K562 (cell line): ENCODE measurements at regions not wholly inside any gene's neighbourhood (a gene's known extent, or its start where the extent isn't known, plus 50 kb on each side); places are given as distances from the start of the nearest gene placed in this dataset.

Experiments used
- ATAC-seq: fragments of 200-7000 bp; cut with Tn5 transposase; 3 replicates; pipeline ENCODE4 v1.9.1; 2020; ENCODE audit warnings: moderate library complexity
- BruUV-seq: library from RNA; stranded (reverse); fragments of 400-500 nt; replicated peaks from 2 replicates; lab custom pipeline; 2021; lab: Mats Ljungman, UMichigan
- CTCF ChIA-PET: fragments of 300-600 bp; formaldehyde crosslinking; extraction: SDS; loops from one replicate; lab custom pipeline; 2021; ENCODE audit warnings: low intra/inter-chr PET ratio; lab: Yijun Ruan, JAX
- POLR2A ChIA-PET: fragments of 300-600, 350-650 bp; sonication (Branson Sonifier 250); formaldehyde crosslinking; extraction: SDS; loops from one replicate; lab custom pipeline; 2021; ENCODE audit warnings: antibody characterized with exemption, inconsistent platforms; lab: Yijun Ruan, JAX
- DNase-seq, 4 experiments: peaks; one replicate each; pipeline versions ENCODE4 v3.0.0 to v3.0.0-alpha.2; 2011 to 2018; ENCODE audit warnings: low spot score in 3 of 4, mixed read lengths in 3 of 4; ENCODE audit errors: extremely low read depth in 1 of 4
- FAIRE-seq: peaks from 2 replicates; lab custom pipeline; 2011; peaks lifted over from hg19 to GRCh38; lab: Jason Lieb, UNC
- H2AFZ ChIP-seq: 2 replicates; pipeline ENCODE4 v1.6.0; 2011; ENCODE audit warnings: low read depth, low read length, control low read depth, inconsistent platforms
- H3K27ac ChIP-seq: fragments of 200-600 bp; 3 replicates; pipeline ENCODE4 v1.8.0; 2011; ENCODE audit warnings: low read depth, mild to moderate bottlenecking, control low read depth, inconsistent platforms, low read length, moderate library complexity, mixed read lengths; ENCODE audit errors: extremely low read depth
- H3K27me3 ChIP-seq, 2 experiments: fragments of 300-600 bp in 1 of 2; 2 replicates in 1 of 2; 3 replicates in 1 of 2; pipeline versions ENCODE4 v1.6.0 to v1.8.0; 2011; ENCODE audit warnings: inconsistent platforms in 2 of 2, low read length in 2 of 2, mild to moderate bottlenecking in 1 of 2, mixed read lengths in 1 of 2, moderate library complexity in 1 of 2; ENCODE audit not compliant: control insufficient read depth in 2 of 2, insufficient read depth in 2 of 2
- H3K36me3 ChIP-seq: fragments of 300-600 bp; 3 replicates; pipeline ENCODE4 v1.8.0; 2011; ENCODE audit warnings: mild to moderate bottlenecking, low read length, inconsistent platforms; ENCODE audit not compliant: control insufficient read depth, insufficient read depth
- H3K4me1 ChIP-seq, 2 experiments: fragments of 200-600 bp in 1 of 2; replicated peaks in 1 of 2; 2 replicates in 1 of 2; 3 replicates in 1 of 2; pipeline versions ENCODE4 v1.5.1 to v1.8.0; 2011; ENCODE audit warnings: inconsistent platforms in 2 of 2, low read length in 2 of 2, mild to moderate bottlenecking in 1 of 2, mixed read lengths in 1 of 2, moderate library complexity in 1 of 2; ENCODE audit not compliant: control insufficient read depth in 2 of 2, insufficient read depth in 2 of 2
- H3K4me2 ChIP-seq: 2 replicates; pipeline ENCODE4 v1.6.1; 2011; ENCODE audit warnings: low read length, control low read depth, inconsistent platforms, mixed read lengths; ENCODE audit not compliant: insufficient read depth
- H3K4me3 ChIP-seq: fragments of 200-600 bp; sonication (generic), shearing (Covaris generic); 2 replicates; pipeline ENCODE4 v1.5.1; 2016; ENCODE audit warnings: control low read depth, inconsistent platforms
- H3K79me2 ChIP-seq: fragments of 200-600 bp; 3 replicates; pipeline ENCODE4 v1.8.0; 2011; ENCODE audit warnings: low read length, inconsistent platforms; ENCODE audit not compliant: control insufficient read depth, insufficient read depth
- H3K9ac ChIP-seq, 2 experiments: 2 replicates each; pipeline versions ENCODE4 v1.6.0 to v1.6.1; 2011; ENCODE audit warnings: low read depth in 2 of 2, low read length in 2 of 2, control low read depth in 1 of 2, inconsistent platforms in 1 of 2, mild to moderate bottlenecking in 1 of 2, mixed read lengths in 1 of 2; ENCODE audit not compliant: insufficient read depth in 1 of 2
- H3K9me1 ChIP-seq: one replicate; pipeline ENCODE4 v1.6.0; 2011; ENCODE audit warnings: inconsistent platforms, mild to moderate bottlenecking, low read length, moderate library complexity; ENCODE audit not compliant: control insufficient read depth, insufficient read depth
- H3K9me3 ChIP-seq: replicated peaks from 2 replicates; pipeline ENCODE4 v1.5.1; 2011; ENCODE audit warnings: low read depth, low read length, inconsistent platforms; ENCODE audit not compliant: control insufficient read depth, insufficient read depth
- H4K20me1 ChIP-seq: replicated peaks from 2 replicates; pipeline ENCODE4 v1.6.1; 2011; ENCODE audit warnings: low read length, inconsistent platforms, mixed read lengths; ENCODE audit not compliant: control insufficient read depth, insufficient read depth
- CEBPB ChIP-seq: fragments of 450-650 bp; IDR thresholded peaks from 2 replicates; pipeline ENCODE4 v1.6.1; 2016; ENCODE audit warnings: missing genetic modification characterization, missing compliant biosample characterization
- CREBBP ChIP-seq: IDR thresholded peaks from one replicate; pipeline ENCODE4 v1.6.1; 2012; ENCODE audit warnings: low read depth, mild to moderate bottlenecking, control low read depth, inconsistent platforms, low read length
- FOS ChIP-seq: IDR thresholded peaks from 3 replicates; pipeline ENCODE4 v1.6.1; 2011; ENCODE audit not compliant: insufficient read length; ENCODE audit errors: extremely low read depth
- FOXJ3 ChIP-seq: sonication (generic); formaldehyde crosslinking; IDR thresholded peaks from 2 replicates; pipeline ENCODE4 v1.4.0; 2020; ENCODE audit warnings: mild to moderate bottlenecking, missing genetic modification reagents
- IFI16 ChIP-seq: fragments of 250-450 bp; sonication (Bioruptor Pico); IDR thresholded peaks from 2 replicates; pipeline ENCODE4 v2.1.2; 2022; ENCODE audit warnings: mild to moderate bottlenecking, inconsistent platforms
- PHTF2 ChIP-seq: fragments of 250-450 bp; sonication (Bioruptor Pico); IDR thresholded peaks from 2 replicates; pipeline ENCODE4 v1.5.0; 2021; ENCODE audit warnings: mild to moderate bottlenecking
- RAD51 ChIP-seq: fragments of 450-650 bp; IDR thresholded peaks from 2 replicates; pipeline ENCODE4 v1.7.1; 2016; ENCODE audit warnings: low read depth, mild to moderate bottlenecking, borderline replicate concordance
- ZNF263 ChIP-seq: sonication (generic); formaldehyde crosslinking; IDR thresholded peaks from 2 replicates; pipeline ENCODE4 v1.8.0; 2022; ENCODE audit warnings: mild to moderate bottlenecking, missing genetic modification reagents, borderline replicate concordance
- ZNF282 ChIP-seq: sonication (generic); formaldehyde crosslinking; IDR thresholded peaks from 2 replicates; pipeline ENCODE4 v1.8.1; 2023; ENCODE audit warnings: missing genetic modification reagents
- ZNF431 ChIP-seq: sonication (generic); formaldehyde crosslinking; IDR thresholded peaks from 2 replicates; pipeline ENCODE4 v1.8.0; 2022; ENCODE audit warnings: mild to moderate bottlenecking, missing genetic modification reagents
- WGBS: fragments of 100-300 bp; shearing (Covaris generic); methylation state at CpG from one replicate; pipeline ENCODE4 v1.1.6; 2016; ENCODE audit warnings: low coverage, mixed read lengths; ENCODE audit not compliant: insufficient coverage; ENCODE audit errors: missing lambda C conversion rate; 5-methylcytosine and 5-hydroxymethylcytosine counted together
- in situ Hi-C: fragments of 300-500 bp; cut with MboI; formaldehyde crosslinking; loops from 4 replicates; pipeline ENCODE4 v1.15.0; 2018; ENCODE audit warnings: inconsistent platforms, mixed read lengths
- intact Hi-C: fragments of 100-400 bp; cut with micrococcal nuclease; formaldehyde crosslinking; loops from 2 replicates; pipeline ENCODE4 v1.14.2; 2022
- TF ChIP-seq, protein P1 (sequence below): fragments of 200-400 bp; formaldehyde crosslinking; IDR thresholded peaks from 2 replicates; pipeline ENCODE4 v1.6.1; 2017; ENCODE audit warnings: mild to moderate bottlenecking, low read depth, low read length, moderate library complexity
- TF ChIP-seq, protein P2 (sequence below): fragments of 450-650 bp; IDR thresholded peaks from 2 replicates; pipeline ENCODE4 v1.7.1; 2018; ENCODE audit warnings: mild to moderate bottlenecking, low read depth; ENCODE audit not compliant: partially characterized antibody

DNA sequence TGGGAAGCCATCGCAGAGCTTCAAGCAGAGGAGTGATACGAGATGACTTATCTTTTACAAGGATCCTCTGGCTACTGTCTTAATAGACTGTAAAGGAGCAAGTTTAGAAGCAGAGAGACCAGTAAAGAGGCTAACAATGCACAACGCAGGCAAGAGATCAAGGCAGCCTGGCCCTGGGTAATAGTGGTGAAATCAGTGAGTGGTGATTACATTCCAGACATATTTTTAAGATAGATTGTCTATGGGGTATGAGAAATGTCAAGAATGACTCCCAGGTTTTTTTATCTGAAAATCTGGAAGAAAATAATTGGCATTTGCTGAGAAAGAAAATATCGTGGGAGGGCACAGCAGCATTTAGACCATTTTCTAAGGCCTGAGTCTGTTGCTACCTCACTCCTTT is 213.6 kb upstream of the HTR1E start:
- no peak for TF ChIP-seq PHTF2 (CRISPR knock-in tag)
- TF ChIP-seq CREBBP, result no peak
- TF ChIP-seq, all 486 proteins: peak for 0
- Histone ChIP-seq H3K4me3 (no peak overlapping the region), H3K79me2 (no peaks in the 10 kb centered on the region), H3K9me3 (no peaks in the 10 kb centered on the region), H4K20me1 (no peaks in the 10 kb centered on the region), H3K27me3 (no peaks in the 10 kb centered on the region; a peak in 1 of 5 replicates), H3K4me1 (no peaks in the 10 kb centered on the region), H3K4me2 (no peak overlapping the region), H3K36me3 (no peaks in the 10 kb centered on the region), H2AFZ (no peak overlapping the region), H3K9ac (no peak overlapping the region), H3K9me1 (no peaks in the 10 kb centered on the region), H3K27ac (no peak overlapping the region)
- ChIA-PET CTCF (no interaction called here), POLR2A (interaction anchor here (0.6 to 0.7 kb wide), 2 partner anchors 33 to 41 kb away, joined by 3 to 5 read pairs; no protein-coding TSS in a partner anchor)
- 11% methylated on average over 4 of the region's 4 CpGs for WGBS
- in situ Hi-C loops (no loop called here), intact Hi-C loops (no loop called here)
- ATAC-seq, result no peak
- no TSS peak for BruUV-seq
- FAIRE-seq, result no peak
- no peak for DNase-seq

DNA sequence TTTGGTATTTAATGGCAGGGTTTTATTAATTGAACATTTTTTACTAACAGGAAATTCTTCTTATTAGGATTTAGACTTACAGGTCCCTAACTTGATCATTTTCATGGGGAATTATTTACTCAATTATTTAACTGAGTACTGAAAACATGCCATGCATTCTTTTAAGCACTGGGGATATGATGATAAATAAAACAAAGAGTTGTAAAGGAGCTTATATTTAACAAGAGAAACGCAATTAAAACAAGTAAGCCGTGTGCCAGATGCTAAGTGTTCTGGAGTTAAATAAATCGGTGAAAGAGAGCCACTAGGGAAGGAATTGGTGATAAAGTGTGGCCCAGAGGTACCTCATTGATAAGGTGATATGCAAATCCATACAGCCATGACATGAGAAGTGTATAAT is 214.2 kb upstream of the HTR1E start:
- no TSS peak for BruUV-seq
- Histone ChIP-seq H3K4me1 (no peaks in the 10 kb centered on the region), H2AFZ (no peak overlapping the region), H3K36me3 (no peaks in the 10 kb centered on the region), H3K4me2 (no peak overlapping the region), H3K79me2 (no peaks in the 10 kb centered on the region), H4K20me1 (no peaks in the 10 kb centered on the region), H3K27me3 (no peaks in the 10 kb centered on the region; a peak in 1 of 5 replicates), H3K9me1 (no peaks in the 10 kb centered on the region), H3K27ac (no peak overlapping the region), H3K9me3 (no peaks in the 10 kb centered on the region), H3K9ac (no peak overlapping the region), H3K4me3 (no peak overlapping the region)
- CTCF ChIA-PET, result no interaction called here
- intact Hi-C loops (no loop called here), in situ Hi-C loops (no loop called here)
- POLR2A ChIA-PET, result interaction anchor here (0.6 kb wide), 1 partner anchor 33 kb away, joined by 5 read pairs; no protein-coding TSS in a partner anchor
- 5% methylated on average over 3 of the region's 3 CpGs for WGBS
- DNase-seq (no peak), FAIRE-seq (no peak), ATAC-seq (no peak)
- TF ChIP-seq, protein P1, sequence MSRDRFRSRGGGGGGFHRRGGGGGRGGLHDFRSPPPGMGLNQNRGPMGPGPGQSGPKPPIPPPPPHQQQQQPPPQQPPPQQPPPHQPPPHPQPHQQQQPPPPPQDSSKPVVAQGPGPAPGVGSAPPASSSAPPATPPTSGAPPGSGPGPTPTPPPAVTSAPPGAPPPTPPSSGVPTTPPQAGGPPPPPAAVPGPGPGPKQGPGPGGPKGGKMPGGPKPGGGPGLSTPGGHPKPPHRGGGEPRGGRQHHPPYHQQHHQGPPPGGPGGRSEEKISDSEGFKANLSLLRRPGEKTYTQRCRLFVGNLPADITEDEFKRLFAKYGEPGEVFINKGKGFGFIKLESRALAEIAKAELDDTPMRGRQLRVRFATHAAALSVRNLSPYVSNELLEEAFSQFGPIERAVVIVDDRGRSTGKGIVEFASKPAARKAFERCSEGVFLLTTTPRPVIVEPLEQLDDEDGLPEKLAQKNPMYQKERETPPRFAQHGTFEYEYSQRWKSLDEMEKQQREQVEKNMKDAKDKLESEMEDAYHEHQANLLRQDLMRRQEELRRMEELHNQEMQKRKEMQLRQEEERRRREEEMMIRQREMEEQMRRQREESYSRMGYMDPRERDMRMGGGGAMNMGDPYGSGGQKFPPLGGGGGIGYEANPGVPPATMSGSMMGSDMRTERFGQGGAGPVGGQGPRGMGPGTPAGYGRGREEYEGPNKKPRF, result no peak
- TF ChIP-seq, protein P2, sequence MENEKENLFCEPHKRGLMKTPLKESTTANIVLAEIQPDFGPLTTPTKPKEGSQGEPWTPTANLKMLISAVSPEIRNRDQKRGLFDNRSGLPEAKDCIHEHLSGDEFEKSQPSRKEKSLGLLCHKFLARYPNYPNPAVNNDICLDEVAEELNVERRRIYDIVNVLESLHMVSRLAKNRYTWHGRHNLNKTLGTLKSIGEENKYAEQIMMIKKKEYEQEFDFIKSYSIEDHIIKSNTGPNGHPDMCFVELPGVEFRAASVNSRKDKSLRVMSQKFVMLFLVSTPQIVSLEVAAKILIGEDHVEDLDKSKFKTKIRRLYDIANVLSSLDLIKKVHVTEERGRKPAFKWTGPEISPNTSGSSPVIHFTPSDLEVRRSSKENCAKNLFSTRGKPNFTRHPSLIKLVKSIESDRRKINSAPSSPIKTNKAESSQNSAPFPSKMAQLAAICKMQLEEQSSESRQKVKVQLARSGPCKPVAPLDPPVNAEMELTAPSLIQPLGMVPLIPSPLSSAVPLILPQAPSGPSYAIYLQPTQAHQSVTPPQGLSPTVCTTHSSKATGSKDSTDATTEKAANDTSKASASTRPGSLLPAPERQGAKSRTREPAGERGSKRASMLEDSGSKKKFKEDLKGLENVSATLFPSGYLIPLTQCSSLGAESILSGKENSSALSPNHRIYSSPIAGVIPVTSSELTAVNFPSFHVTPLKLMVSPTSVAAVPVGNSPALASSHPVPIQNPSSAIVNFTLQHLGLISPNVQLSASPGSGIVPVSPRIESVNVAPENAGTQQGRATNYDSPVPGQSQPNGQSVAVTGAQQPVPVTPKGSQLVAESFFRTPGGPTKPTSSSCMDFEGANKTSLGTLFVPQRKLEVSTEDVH, result no peak
- TF ChIP-seq FOXJ3, result no peak
- TF ChIP-seq FOS, result no peak
- no peak for TF ChIP-seq RAD51
- no peak for TF ChIP-seq ZNF263 (CRISPR knock-in tag)
- TF ChIP-seq CEBPB (tag), result no peak
- no peak for TF ChIP-seq ZNF431 (CRISPR knock-in tag)
- TF ChIP-seq IFI16 (CRISPR knock-in tag), result no peak
- no peak for TF ChIP-seq ZNF282 (CRISPR knock-in tag)
